Natural killer cell (primary cell): ENCODE measurements at regions not wholly inside any gene's neighbourhood (a gene's known extent, or its start where the extent isn't known, plus 50 kb on each side); places are given as distances from the start of the nearest gene placed in this dataset.

Experiments used
- ATAC-seq, 3 donors: fragments of 150-1000 bp in 2 of 3; fragments of 200-7000 bp in 1 of 3; cut with Tn5 transposase; 1 replicate in 1 of 3; 2 replicates in 2 of 3; pipeline ENCODE4 v1.10.0; 2021; ENCODE audit warnings: mild to moderate bottlenecking in 2 of 3, moderate library complexity in 2 of 3
- DNase-seq, 2 donors: peaks; one replicate each; pipeline versions ENCODE4 v3.0.0 to v3.0.0-alpha.2; 2013 to 2021; ENCODE audit warnings: mixed read lengths in 1 of 2
- H3K27ac ChIP-seq: one replicate; pipeline ENCODE4 v1.5.1; 2013; ENCODE audit warnings: mild to moderate bottlenecking, low read length
- H3K27me3 ChIP-seq: one replicate; pipeline ENCODE4 v1.6.1; 2013; ENCODE audit warnings: low read length; ENCODE audit not compliant: control insufficient read depth, insufficient read depth
- H3K36me3 ChIP-seq: one replicate; pipeline ENCODE4 v1.6.1; 2013; ENCODE audit warnings: low read length; ENCODE audit not compliant: control insufficient read depth, insufficient read depth
- H3K4me1 ChIP-seq: one replicate; pipeline ENCODE4 v1.6.1; 2013; ENCODE audit warnings: low read length; ENCODE audit not compliant: control insufficient read depth, insufficient read depth
- H3K4me3 ChIP-seq: one replicate; pipeline ENCODE4 v1.5.1; 2013; ENCODE audit warnings: low read length
- H3K9me3 ChIP-seq: one replicate; pipeline ENCODE4 v1.6.1; 2013; ENCODE audit warnings: low read length; ENCODE audit not compliant: control insufficient read depth, insufficient read depth
- H3K27ac Mint-ChIP-seq, 2 donors: one replicate each; pipeline ENCODE4 v1.8.0; 2022; ENCODE audit warnings: mild to moderate bottlenecking in 2 of 2, mixed read lengths in 2 of 2, moderate library complexity in 1 of 2
- H3K27me3 Mint-ChIP-seq, 2 donors: one replicate each; pipeline ENCODE4 v1.8.0; 2022; ENCODE audit warnings: low read depth in 2 of 2, mixed read lengths in 2 of 2
- H3K36me3 Mint-ChIP-seq: one replicate; pipeline ENCODE4 v1.8.0; 2022; ENCODE audit warnings: mixed read lengths
- H3K4me1 Mint-ChIP-seq, 2 donors: one replicate each; pipeline ENCODE4 v1.8.0; 2022; ENCODE audit warnings: mixed read lengths in 2 of 2
- H3K4me3 Mint-ChIP-seq: one replicate; pipeline ENCODE4 v1.8.0; 2022; ENCODE audit warnings: mild to moderate bottlenecking, moderate library complexity, mixed read lengths
- H3K9me3 Mint-ChIP-seq, 2 donors: one replicate each; pipeline ENCODE4 v1.8.0; 2022; ENCODE audit warnings: mixed read lengths in 2 of 2
- CTCF ChIP-seq: fragments of 200-600 bp; IDR thresholded peaks from one replicate; pipeline ENCODE4 v1.8.0; 2022; ENCODE audit warnings: antibody characterized with exemption
- WGBS: methylation state at CpG from one replicate; pipeline ENCODE4 v1.1.7; 2013; ENCODE audit warnings: missing lambda C conversion rate; ENCODE audit not compliant: insufficient coverage; 5-methylcytosine and 5-hydroxymethylcytosine counted together
- intact Hi-C: fragments of 100-400 bp; cut with micrococcal nuclease; formaldehyde crosslinking; loops from one replicate; pipeline ENCODE4 v1.14.2; 2022

DNA sequence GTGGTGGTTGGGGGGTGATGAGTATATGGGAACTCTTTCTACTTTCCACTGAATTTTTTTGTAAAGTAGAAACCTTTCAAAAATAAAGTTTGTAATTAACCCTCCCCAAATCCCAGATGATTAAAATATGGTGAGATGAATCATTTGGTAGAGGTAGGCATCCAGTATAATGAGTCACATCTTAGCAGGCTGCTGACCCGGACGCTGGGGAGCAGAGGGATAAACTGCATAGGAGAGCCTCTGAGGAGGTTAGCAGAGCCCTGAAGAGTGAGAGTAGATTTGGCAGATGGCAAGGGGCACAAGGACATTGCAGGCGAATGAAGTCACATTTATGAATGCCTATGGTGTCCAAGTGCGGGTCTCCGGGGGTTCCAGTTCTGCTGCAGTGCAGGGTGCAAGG is 293.8 kb downstream of the FGF9 start:
- intact Hi-C loops = no loop called here
- Histone ChIP-seq H3K4me1 (no peaks in the 10 kb centered on the region), H3K9me3 (no peaks in the 10 kb centered on the region), H3K27me3 (no peaks in the 10 kb centered on the region), H3K27ac (no peak overlapping the region), H3K4me3 (no peak overlapping the region), H3K36me3 (no peaks in the 10 kb centered on the region)
- H3K9me3 Mint-ChIP-seq = peaks cover 0 to 3% of the 10 kb centered on the region in 2 donors
- no peak for TF ChIP-seq CTCF
- no peaks in the 10 kb centered on the region for H3K36me3 Mint-ChIP-seq
- H3K27me3 Mint-ChIP-seq = peaks cover 9% of the 10 kb centered on the region in 2 donors
- no peak overlapping the region for H3K27ac Mint-ChIP-seq
- no peak overlapping the region for H3K4me3 Mint-ChIP-seq
- DNase-seq (no peak), ATAC-seq (no peak)
- no peaks in the 10 kb centered on the region for H3K4me1 Mint-ChIP-seq
- 90% methylated on average over 5 of the region's 5 CpGs for WGBS

DNA sequence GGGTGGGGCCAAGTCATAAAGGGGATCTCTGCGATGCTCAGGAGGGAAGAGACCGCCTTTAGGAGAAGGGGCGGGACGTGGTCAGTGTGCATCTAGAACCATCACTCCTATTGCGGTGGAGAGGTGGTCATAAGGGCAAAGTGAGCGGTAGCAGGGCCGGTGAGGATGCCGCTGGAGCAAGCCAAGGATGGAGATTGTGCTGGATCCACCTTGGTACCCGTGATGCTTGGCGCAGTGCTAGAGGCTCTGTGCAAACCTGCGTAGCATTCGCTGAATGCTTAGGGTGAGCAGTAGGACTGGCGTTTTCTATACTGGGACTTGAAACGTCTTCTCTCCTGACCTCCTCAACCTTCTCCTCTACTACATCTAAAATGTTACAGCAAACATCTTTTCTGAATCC is 294.2 kb downstream of the FGF9 start:
- DNase-seq (no peak), ATAC-seq (no peak)
- Mint-ChIP-seq H3K4me1 (no peaks in the 10 kb centered on the region), H3K36me3 (no peaks in the 10 kb centered on the region), H3K4me3 (no peak overlapping the region), H3K27ac (no peak overlapping the region), H3K9me3 (peaks cover 0 to 2% of the 10 kb centered on the region in 2 donors), H3K27me3 (peaks cover 6 to 9% of the 10 kb centered on the region in 2 donors)
- H3K36me3 ChIP-seq = no peaks in the 10 kb centered on the region
- intact Hi-C loops = no loop called here
- no peaks in the 10 kb centered on the region for H3K9me3 ChIP-seq
- WGBS = 93% methylated on average over 13 of the region's 14 CpGs
- no peak overlapping the region for H3K4me3 ChIP-seq
- no peaks in the 10 kb centered on the region for H3K4me1 ChIP-seq
- TF ChIP-seq CTCF = no peak
- no peaks in the 10 kb centered on the region for H3K27me3 ChIP-seq
- no peak overlapping the region for H3K27ac ChIP-seq

DNA sequence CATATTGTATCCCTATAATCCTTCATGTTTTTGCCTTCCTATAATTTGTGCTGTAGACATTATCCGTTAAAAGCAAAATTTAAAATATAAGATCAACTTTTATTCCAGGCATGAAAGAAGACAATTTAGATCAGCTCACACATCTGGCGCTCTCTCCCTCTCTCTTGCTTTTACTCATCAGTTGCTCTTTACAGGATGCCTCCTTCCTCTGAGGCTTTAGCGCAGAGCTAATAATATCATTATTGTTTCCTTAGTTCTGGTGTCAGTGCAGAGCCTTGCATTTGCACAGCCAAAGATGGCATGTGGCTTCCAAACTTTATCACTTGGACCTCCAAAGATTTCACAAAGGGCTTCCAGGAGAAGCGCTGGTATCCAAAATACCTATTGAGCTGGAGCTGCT is 295.1 kb downstream of the FGF9 start:
- H3K27ac ChIP-seq = no peak overlapping the region
- peaks cover 0 to 2% of the 10 kb centered on the region in 2 donors for H3K9me3 Mint-ChIP-seq
- no peaks in the 10 kb centered on the region for H3K4me1 ChIP-seq
- no peaks in the 10 kb centered on the region for H3K36me3 ChIP-seq
- H3K4me3 ChIP-seq = no peak overlapping the region
- no peaks in the 10 kb centered on the region for H3K36me3 Mint-ChIP-seq
- intact Hi-C loops = no loop called here
- H3K9me3 ChIP-seq = no peaks in the 10 kb centered on the region
- H3K4me3 Mint-ChIP-seq = no peak overlapping the region
- no peak overlapping the region for H3K27ac Mint-ChIP-seq
- no peak for TF ChIP-seq CTCF
- H3K4me1 Mint-ChIP-seq = no peaks in the 10 kb centered on the region
- peaks cover 6 to 9% of the 10 kb centered on the region in 2 donors for H3K27me3 Mint-ChIP-seq
- H3K27me3 ChIP-seq = no peaks in the 10 kb centered on the region
- ATAC-seq (no peak), DNase-seq (no peak)
- WGBS = 77% methylated on average over 4 of the region's 4 CpGs

- Histone ChIP-seq H3K27ac (no peak overlapping the region), H3K27me3 (no peaks in the 10 kb centered on the region), H3K9me3 (no peaks in the 10 kb centered on the region), H3K36me3 (no peaks in the 10 kb centered on the region), H3K4me3 (no peak overlapping the region), H3K4me1 (no peaks in the 10 kb centered on the region)
- H3K27me3 Mint-ChIP-seq = peaks cover 6 to 9% of the 10 kb centered on the region in 2 donors
- no peak overlapping the region for H3K4me3 Mint-ChIP-seq
- 50% methylated on average over 1 of the region's 1 CpG for WGBS
- H3K4me1 Mint-ChIP-seq = no peaks in the 10 kb centered on the region
- ATAC-seq = no peak
- H3K9me3 Mint-ChIP-seq = peaks cover 0 to 2% of the 10 kb centered on the region in 2 donors
- no peak for DNase-seq
- H3K36me3 Mint-ChIP-seq = no peaks in the 10 kb centered on the region
- H3K27ac Mint-ChIP-seq = no peak overlapping the region
- intact Hi-C loops = no loop called here
- TF ChIP-seq CTCF = no peak
Observed at GRCh38 chr13:21967871-21968270, 297.0 kb downstream of the FGF9 start.
